Erythroblast (primary cell): ENCODE measurements at regions not wholly inside any gene's neighbourhood (a gene's known extent, or its start where the extent isn't known, plus 50 kb on each side); places are given as distances from the start of the nearest gene placed in this dataset.

Experiments
- DNase-seq, 2 experiments: peaks; one replicate each; lab custom pipeline; 2025; lab: John Stamatoyannopoulos, UW
- GATA1 ChIP-seq: IDR thresholded peaks from 2 replicates; pipeline ENCODE4 v1.6.1; 2011; ENCODE audit warnings: low read depth, mild to moderate bottlenecking, control low read depth, low read length, moderate library complexity
- POLR2A ChIP-seq: IDR thresholded peaks from 2 replicates; pipeline ENCODE4 v1.6.1; 2011; ENCODE audit warnings: mild to moderate bottlenecking, low read length

GRCh38 chr16:66150698-66151482 lies 215.6 kb upstream of the CDH5 start:
- TF ChIP-seq POLR2A (no peak), GATA1 (no peak)
- no peak for DNase-seq

DNA sequence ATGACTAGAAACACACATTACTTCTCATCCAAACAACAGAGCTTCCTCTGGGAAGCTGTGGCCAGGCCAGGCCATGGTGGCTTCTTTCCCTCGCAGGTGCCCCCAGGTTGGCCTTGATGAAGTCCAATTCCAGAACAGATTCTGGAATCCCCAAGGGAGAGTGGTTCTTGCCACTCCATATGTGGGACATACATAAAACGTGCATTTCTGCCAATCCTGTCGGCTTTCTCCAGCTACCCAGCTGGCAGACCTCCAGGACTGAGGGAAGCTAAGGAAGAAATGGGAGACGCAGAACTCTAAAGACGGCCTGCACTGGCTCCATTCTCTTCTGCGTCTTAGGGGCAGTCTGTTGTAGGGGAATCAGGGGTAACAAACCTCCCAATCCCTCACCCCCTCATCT lies 219.2 kb upstream of the CDH5 start:
- DNase-seq: no peak
- TF ChIP-seq GATA1 (no peak), POLR2A (no peak)

- no peak for TF ChIP-seq GATA1
- TF ChIP-seq POLR2A: no peak
- no peak for DNase-seq
These were observed 219.7 kb upstream of the CDH5 start for GRCh38 chr16:66146798-66147197.

DNA sequence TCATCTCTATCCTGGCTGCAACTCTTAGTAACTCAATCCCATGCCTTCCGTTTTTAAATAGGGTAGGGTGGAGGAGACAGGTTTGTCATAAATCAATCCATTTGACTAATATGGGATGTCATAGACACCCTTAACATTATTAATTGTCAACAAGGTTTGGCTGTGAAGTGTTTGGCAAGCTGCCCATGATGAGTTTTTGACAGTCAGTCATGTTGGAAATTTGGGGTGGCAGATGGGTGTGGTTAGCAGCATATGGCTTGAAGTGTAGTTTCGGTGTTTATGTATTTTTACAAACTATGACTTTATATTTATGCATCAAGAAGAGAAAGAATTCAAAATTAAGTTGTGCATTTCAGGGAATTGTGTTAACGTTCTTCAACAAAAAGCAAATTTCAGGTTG lies 221.8 kb upstream of the CDH5 start:
- no peak for TF ChIP-seq GATA1
- no peak for TF ChIP-seq POLR2A
- DNase-seq: no peak

DNA sequence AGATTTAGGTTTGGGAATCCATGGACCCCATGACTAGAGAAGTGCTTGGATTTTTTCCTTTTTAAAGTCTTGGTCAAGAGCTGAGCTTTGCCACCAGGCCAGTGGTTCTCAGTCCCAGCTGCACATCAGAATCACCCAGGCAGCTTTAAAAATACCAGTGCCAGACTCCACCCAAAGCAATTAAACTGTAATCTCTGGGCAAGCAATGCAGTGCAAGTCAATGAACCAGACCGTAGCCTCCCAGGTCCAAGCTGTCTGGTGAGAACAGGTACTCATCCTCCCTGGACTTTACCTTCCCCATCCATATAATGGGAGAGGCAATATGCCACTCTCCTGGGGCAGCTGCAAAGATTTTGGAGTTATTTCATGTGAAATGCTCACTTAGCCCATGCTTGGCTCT lies 223.1 kb upstream of the CDH5 start:
- no peak for TF ChIP-seq POLR2A
- no peak for TF ChIP-seq GATA1
- no peak for DNase-seq

GRCh38 chr16:66141885-66142284 lies 224.6 kb upstream of the CDH5 start:
- no peak for DNase-seq
- TF ChIP-seq POLR2A (no peak), GATA1 (no peak)

DNA sequence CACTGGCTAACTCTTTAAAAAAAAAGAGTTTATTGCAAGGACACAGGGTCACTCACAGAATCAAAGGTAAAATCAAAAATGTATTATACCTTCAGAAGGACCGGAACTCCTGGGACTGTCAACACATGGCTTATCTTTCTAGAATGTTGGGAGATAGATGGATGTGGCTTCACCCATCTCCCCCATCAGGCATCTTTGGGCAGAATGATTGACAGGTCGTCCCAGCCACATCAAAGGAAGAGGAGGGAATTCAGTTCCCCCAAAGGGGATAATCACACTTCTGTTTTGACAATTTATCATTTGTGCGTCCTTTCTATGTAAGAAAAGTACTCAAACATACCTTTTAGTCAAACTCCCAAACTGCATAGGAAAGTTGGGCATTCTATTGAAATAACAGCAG lies 228.6 kb upstream of the CDH5 start:
- TF ChIP-seq GATA1: no peak
- TF ChIP-seq POLR2A: no peak
- DNase-seq: no peak

DNA sequence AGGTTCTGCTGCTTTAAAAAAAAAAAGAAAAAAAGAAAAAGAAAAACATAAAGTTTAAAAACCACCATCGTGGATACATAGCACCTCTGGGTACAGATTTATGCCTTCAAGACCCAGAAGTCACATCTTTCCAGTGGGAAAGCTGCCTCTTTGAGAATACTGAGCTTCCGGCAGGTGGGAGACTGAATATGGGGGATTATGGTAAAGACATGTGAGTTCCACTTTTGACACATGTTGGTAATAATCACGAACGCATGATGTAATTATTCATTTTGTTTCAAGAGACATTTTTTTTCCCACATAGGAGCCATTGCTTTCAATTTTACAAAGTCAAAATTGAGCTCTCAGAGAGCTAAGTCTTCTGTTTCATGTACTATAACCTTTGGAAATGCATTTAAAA lies 229.7 kb upstream of the CDH5 start:
- no peak for DNase-seq

DNA sequence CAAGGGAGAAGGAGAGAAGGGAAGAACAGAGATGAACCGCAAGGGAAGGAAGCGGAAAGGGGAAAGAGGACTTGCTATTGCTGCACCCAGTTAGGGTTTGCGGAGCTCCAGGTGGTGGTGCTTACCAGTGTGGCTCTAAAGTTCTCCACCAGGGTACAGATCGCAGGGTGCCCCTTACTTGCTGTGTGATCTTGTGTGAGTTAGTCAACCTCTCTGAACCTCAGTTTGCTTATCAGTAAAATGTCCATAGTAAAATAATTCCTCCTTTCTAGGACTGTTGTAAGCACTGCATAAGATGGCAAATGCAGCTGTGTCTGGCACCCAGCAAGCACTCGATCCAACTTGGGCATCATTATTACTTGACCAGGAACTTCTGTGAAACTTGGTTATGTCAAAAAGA lies 230.7 kb upstream of the CDH5 start:
- DNase-seq: no peak
- TF ChIP-seq GATA1 (no peak), POLR2A (no peak)

More for the DNA sequence above, 229.7 kb upstream of the CDH5 start:
- TF ChIP-seq GATA1 (no peak), POLR2A (no peak)

GRCh38 chr16:66135421-66135831 lies 231.1 kb upstream of the CDH5 start:
- DNase-seq: no peak
- no peak for TF ChIP-seq POLR2A
- TF ChIP-seq GATA1: no peak

- TF ChIP-seq POLR2A (no peak), GATA1 (no peak)
- no peak for DNase-seq
These were observed 231.6 kb upstream of the CDH5 start for GRCh38 chr16:66134875-66135274.

- TF ChIP-seq GATA1: no peak
- no peak for TF ChIP-seq POLR2A
- no peak for DNase-seq
These were observed 232.7 kb upstream of the CDH5 start for GRCh38 chr16:66133643-66134338.

DNA sequence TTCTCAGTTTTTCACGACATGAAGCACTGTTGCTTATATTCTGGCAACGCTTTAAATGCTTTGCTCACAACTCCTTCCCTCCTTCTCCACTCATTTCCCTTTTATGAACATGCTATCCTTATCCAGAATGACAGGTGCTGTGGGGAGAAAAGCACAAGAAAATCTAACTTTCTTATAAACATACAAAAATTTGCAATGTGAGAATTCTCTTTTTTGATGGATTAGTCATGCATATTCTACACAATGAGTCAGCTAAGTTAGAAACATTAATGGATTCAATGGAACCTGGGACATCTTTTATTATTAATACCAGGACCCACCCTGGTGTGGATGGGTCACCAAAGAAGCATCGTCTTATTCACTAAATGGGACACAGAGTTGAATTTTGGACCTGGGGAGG lies 234.6 kb upstream of the CDH5 start:
- no peak for DNase-seq
- TF ChIP-seq POLR2A (no peak), GATA1 (no peak)

DNA sequence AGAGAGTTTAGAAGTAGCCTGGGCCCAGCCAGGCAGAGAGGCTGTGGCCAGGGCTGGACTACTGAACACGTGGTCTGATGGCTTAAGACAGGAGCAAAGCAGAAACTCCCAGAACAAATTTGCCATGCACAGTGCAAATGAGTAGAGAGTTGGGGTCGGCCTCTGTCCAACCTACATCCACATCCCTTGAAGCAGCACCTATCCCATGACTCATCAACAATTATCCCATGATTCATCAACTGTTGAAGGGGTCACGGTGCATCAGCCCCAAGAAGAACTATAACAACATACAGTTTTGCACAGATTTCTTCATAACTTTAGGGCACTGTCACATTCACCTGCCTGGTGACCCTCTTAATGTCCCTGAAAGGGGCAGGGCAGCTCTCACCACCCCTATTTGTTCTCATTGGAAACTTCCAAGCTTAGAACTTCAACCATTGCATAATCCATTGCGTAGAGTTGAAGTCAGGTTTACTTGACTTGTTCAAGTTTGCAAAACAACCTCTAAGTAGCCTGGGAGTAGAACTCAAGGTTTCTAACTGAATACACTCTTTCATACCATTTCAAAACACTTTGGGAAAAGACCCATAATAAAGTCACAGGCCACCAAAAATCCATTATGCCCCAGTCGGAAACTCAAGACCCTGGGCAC lies 235.2 kb upstream of the CDH5 start:
- no peak for TF ChIP-seq POLR2A
- no peak for TF ChIP-seq GATA1
- no peak for DNase-seq
